ENCODE measurements at regions not wholly inside any gene's neighbourhood (a gene's known extent, or its start where the extent isn't known, plus 50 kb on each side); places are given as distances from the start of the nearest gene placed in this dataset.

DNA sequence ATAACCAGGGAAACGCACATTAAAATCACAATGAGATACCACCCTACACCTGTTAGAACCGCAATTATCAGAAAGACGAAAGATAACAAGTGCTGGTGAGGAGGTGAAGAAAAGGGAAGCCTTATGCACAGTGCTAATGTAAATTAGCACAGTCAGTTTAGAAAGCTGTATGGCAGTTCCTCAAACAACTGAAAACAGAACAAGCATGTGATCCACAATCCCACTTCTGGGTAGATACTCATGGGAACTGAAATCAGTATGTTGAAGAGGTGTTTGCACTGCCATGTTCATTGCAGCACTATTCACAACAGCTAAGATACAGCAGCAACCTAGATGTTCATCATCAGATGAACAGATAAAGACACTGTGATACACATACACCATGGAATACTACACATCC, 75.0 kb upstream of the CCND1 start:
- H3K4me3 Mint-ChIP-seq, result no peak overlapping the region

DNA sequence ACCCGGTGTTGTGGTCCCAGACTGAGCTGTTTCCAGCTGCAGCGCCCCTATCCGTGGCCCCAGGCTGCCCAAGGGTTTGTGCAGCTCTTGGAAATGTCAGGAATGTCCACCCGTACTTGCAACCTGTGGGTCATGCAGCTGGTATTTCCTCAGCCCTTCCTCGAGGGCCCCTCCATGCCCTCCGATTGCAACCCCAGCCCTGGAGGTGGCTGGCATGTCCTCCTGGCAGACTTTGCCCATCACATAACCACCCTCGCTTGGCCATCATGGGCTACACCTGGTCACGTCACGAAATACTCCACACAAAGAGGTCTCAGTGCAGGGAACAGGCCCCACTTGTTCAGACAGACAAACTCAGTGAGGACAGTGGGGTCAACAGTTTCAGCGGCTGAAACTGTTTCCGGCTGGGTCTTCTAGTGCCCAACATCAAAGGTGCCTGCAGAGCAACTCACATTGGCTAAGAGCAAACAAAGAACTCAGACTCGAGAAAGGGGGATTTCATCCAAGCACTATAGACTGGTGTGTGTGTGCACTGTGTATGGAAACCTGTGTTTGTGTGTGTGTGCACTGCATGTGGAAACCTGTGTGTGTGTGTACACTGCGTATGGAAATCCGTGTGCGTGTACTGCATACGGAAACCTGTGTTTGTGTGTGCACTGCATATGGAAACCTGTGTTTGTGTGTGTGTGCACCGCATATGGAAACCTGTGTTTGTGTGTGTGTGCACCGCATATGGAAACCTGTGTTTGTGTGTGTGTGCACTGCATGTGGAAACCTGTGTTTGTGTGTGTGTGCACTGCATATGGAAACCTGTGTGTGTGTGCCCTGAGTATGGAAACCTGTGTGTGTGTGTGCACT, 72.8 kb upstream of the CCND1 start:
- intact Hi-C loops (cut with micrococcal nuclease), result no loop called here
- Mint-ChIP-seq H3K9me3 (no peaks in the 10 kb centered on the region), H3K27ac (no peak overlapping the region), H3K4me1 (no peaks in the 10 kb centered on the region), H3K36me3 (ENCODE audit: low read depth) (no peaks in the 10 kb centered on the region), H3K27me3 (peaks cover 11% of the 10 kb centered on the region), H3K4me3 (no peak overlapping the region)
- ChIA-PET POLR2A (no interaction called here), CTCF (no interaction called here)
- TF ChIP-seq, protein P1, sequence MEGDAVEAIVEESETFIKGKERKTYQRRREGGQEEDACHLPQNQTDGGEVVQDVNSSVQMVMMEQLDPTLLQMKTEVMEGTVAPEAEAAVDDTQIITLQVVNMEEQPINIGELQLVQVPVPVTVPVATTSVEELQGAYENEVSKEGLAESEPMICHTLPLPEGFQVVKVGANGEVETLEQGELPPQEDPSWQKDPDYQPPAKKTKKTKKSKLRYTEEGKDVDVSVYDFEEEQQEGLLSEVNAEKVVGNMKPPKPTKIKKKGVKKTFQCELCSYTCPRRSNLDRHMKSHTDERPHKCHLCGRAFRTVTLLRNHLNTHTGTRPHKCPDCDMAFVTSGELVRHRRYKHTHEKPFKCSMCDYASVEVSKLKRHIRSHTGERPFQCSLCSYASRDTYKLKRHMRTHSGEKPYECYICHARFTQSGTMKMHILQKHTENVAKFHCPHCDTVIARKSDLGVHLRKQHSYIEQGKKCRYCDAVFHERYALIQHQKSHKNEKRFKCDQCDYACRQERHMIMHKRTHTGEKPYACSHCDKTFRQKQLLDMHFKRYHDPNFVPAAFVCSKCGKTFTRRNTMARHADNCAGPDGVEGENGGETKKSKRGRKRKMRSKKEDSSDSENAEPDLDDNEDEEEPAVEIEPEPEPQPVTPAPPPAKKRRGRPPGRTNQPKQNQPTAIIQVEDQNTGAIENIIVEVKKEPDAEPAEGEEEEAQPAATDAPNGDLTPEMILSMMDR (IDR thresholded peaks at IDR 0.05), result no peak
- no peak for DNase-seq
- no peak for ATAC-seq (ENCODE audit: low read depth)

More for the DNA sequence above, 75.0 kb upstream of the CCND1 start:
- H3K4me1 Mint-ChIP-seq, result no peaks in the 10 kb centered on the region
- TF ChIP-seq, protein P1 (IDR thresholded peaks at IDR 0.05), result no peak
- intact Hi-C loops (cut with micrococcal nuclease), result no loop called here
- no peaks in the 10 kb centered on the region for H3K9me3 Mint-ChIP-seq
- ATAC-seq (ENCODE audit: low read depth) (no peak), DNase-seq (no peak)
- H3K36me3 Mint-ChIP-seq (ENCODE audit: low read depth), result no peaks in the 10 kb centered on the region
- no peaks in the 10 kb centered on the region for H3K27me3 Mint-ChIP-seq
- H3K27ac Mint-ChIP-seq, result no peak overlapping the region
- ChIA-PET POLR2A (no interaction called here), CTCF (no interaction called here)

- ChIA-PET CTCF (no interaction called here), POLR2A (interaction anchor here (0.6 kb wide), 1 partner anchor 542 kb away, joined by 8 read pairs; no protein-coding TSS in a partner anchor)
- no peaks in the 10 kb centered on the region for H3K36me3 Mint-ChIP-seq (ENCODE audit: low read depth)
- peaks cover 13% of the 10 kb centered on the region for H3K27me3 Mint-ChIP-seq
- no peaks in the 10 kb centered on the region for H3K4me1 Mint-ChIP-seq
- DNase-seq (no peak), ATAC-seq (ENCODE audit: low read depth) (no peak)
- H3K27ac Mint-ChIP-seq, result no peak overlapping the region
- no peaks in the 10 kb centered on the region for H3K9me3 Mint-ChIP-seq
- TF ChIP-seq, protein P1 (IDR thresholded peaks at IDR 0.05), result no peak
- H3K4me3 Mint-ChIP-seq, result no peak overlapping the region
- intact Hi-C loops (cut with micrococcal nuclease), result no loop called here
These were observed 72.2 kb upstream of the CCND1 start for GRCh38 chr11:69568809-69569097.

- Mint-ChIP-seq H3K4me1 (no peaks in the 10 kb centered on the region), H3K27me3 (peaks cover 13% of the 10 kb centered on the region), H3K27ac (no peak overlapping the region), H3K4me3 (no peak overlapping the region), H3K9me3 (no peaks in the 10 kb centered on the region), H3K36me3 (ENCODE audit: low read depth) (no peaks in the 10 kb centered on the region)
- DNase-seq (no peak), ATAC-seq (ENCODE audit: low read depth) (no peak)
- ChIA-PET POLR2A (interaction anchor here (0.6 kb wide), 1 partner anchor 543 kb away, joined by 8 read pairs; no protein-coding TSS in a partner anchor), CTCF (no interaction called here)
- TF ChIP-seq, protein P1 (IDR thresholded peaks at IDR 0.05), result no peak
- intact Hi-C loops (cut with micrococcal nuclease), result no loop called here
These were observed 71.4 kb upstream of the CCND1 start for GRCh38 chr11:69569306-69570200.

DNA sequence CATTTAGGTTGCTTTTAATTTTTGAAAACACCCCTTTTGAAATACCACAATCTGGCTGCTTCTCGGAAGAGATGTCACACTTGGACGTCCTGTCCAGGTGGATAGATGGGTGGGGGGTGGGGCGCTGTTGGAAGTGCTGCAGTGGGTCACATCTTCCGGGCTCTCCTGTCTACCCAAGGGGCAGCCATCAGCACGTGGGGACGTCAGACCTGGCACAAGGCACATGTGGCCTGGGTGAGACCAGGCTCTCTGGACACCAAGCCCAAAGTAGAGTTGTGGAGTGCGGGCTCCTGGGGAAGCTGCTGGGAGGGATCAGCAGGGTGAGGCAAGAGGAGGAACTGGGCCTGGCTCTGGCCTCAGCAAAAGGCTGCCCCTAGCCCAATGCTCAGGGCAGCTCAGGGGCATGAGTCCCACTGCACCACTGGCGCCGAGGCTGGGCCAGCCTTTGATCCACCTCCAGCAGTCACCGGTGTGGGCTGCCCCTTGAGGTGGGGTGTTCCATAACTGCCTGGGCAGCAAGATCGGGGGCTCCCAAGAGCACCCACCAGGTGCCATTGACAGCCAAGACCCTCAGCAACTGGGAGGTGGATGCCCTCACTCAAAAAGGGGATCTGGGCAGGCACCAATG, 68.6 kb upstream of the CCND1 start:
- Mint-ChIP-seq H3K27me3 (peaks cover 27% of the 10 kb centered on the region), H3K4me3 (no peak overlapping the region), H3K27ac (no peak overlapping the region), H3K4me1 (no peaks in the 10 kb centered on the region), H3K9me3 (no peaks in the 10 kb centered on the region), H3K36me3 (ENCODE audit: low read depth) (no peaks in the 10 kb centered on the region)
- ATAC-seq (ENCODE audit: low read depth) (no peak), DNase-seq (no peak)
- TF ChIP-seq, protein P1 (IDR thresholded peaks at IDR 0.05), result no peak
- ChIA-PET POLR2A (no interaction called here), CTCF (no interaction called here)
- intact Hi-C loops (cut with micrococcal nuclease), result no loop called here

All from activated B cell treated with CpG ODN at 0.5 μM for 24 hours (primary cell).